Endothelial cell of umbilical vein (primary cell): ENCODE measurements at regions not wholly inside any gene's neighbourhood (a gene's known extent, or its start where the extent isn't known, plus 50 kb on each side); places are given as distances from the start of the nearest gene placed in this dataset.

ENCODE experiments used
- BruUV-seq: library from RNA; stranded (reverse); fragments of 400-500 nt; replicated peaks from 2 replicates; lab custom pipeline; 2021; lab: Mats Ljungman, UMichigan
- CTCF ChIA-PET: fragments of 300-600, 350-600 bp; sonication (Branson Sonifier 250); formaldehyde crosslinking; loops from one replicate; lab custom pipeline; 2021; ENCODE audit warnings: antibody characterized with exemption, inconsistent platforms; lab: Charles Lee
- POLR2A ChIA-PET: fragments of 300-600, 350-600 bp; sonication (Branson Sonifier 250); formaldehyde crosslinking; loops from one replicate; lab custom pipeline; 2021; ENCODE audit warnings: antibody characterized with exemption, inconsistent platforms; lab: Charles Lee
- DNase-seq: peaks from one replicate; pipeline ENCODE4 v3.0.0-alpha.2; 2011; ENCODE audit warnings: low read depth, low spot score
- FAIRE-seq: peaks from 2 replicates; lab custom pipeline; 2011; peaks lifted over from hg19 to GRCh38; lab: Jason Lieb, UNC
- H2AFZ ChIP-seq: 2 replicates; pipeline ENCODE4 v1.6.0; 2012; ENCODE audit warnings: low read depth, low read length, control low read depth, inconsistent platforms
- H3K27ac ChIP-seq: 2 replicates; pipeline ENCODE4 v1.5.1; 2011; ENCODE audit warnings: low read depth, mild to moderate bottlenecking, control low read depth, low read length, moderate library complexity; ENCODE audit not compliant: insufficient read depth
- H3K27me3 ChIP-seq, 2 experiments: 2 replicates each; pipeline versions ENCODE4 v1.6.0 to v1.6.1; 2011; ENCODE audit warnings: low read length in 2 of 2, mixed read lengths in 1 of 2; ENCODE audit not compliant: control insufficient read depth in 2 of 2, insufficient read depth in 2 of 2
- H3K36me3 ChIP-seq, 2 experiments: 2 replicates in 1 of 2; 3 replicates in 1 of 2; pipeline ENCODE4 v1.5.1; 2011; ENCODE audit warnings: low read length in 2 of 2, mild to moderate bottlenecking in 1 of 2, moderate library complexity in 1 of 2; ENCODE audit not compliant: control insufficient read depth in 2 of 2, insufficient read depth in 2 of 2; ENCODE audit errors: extremely low read depth in 1 of 2
- H3K4me1 ChIP-seq: 3 replicates; pipeline ENCODE4 v1.5.1; 2011; ENCODE audit warnings: mild to moderate bottlenecking, low read length; ENCODE audit not compliant: control insufficient read depth, insufficient read depth; ENCODE audit errors: extremely low read depth
- H3K4me2 ChIP-seq: 2 replicates; pipeline ENCODE4 v1.6.1; 2011; ENCODE audit warnings: low read length, control low read depth, mixed read lengths; ENCODE audit not compliant: insufficient read depth
- H3K4me3 ChIP-seq, 3 experiments: fragments of 200-600 bp in 1 of 3; sonication (generic), shearing (Covaris generic) in 1 of 3; replicated peaks in 1 of 3; 2 replicates each; pipeline ENCODE4 v1.5.1; 2011 to 2016; ENCODE audit warnings: control low read depth in 3 of 3, low read length in 3 of 3, mild to moderate bottlenecking in 2 of 3, inconsistent platforms in 1 of 3, low read depth in 1 of 3, moderate library complexity in 1 of 3; ENCODE audit not compliant: insufficient read depth in 1 of 3
- H3K79me2 ChIP-seq: 2 replicates; pipeline ENCODE4 v1.6.0; 2012; ENCODE audit warnings: low read length, inconsistent platforms; ENCODE audit not compliant: control insufficient read depth, insufficient read depth
- H3K9ac ChIP-seq: replicated peaks from 2 replicates; pipeline ENCODE3; 2011; ENCODE audit warnings: low read length, control low read depth; ENCODE audit not compliant: insufficient read depth; ENCODE audit errors: extremely low read depth
- H3K9me1 ChIP-seq: replicated peaks from 3 replicates; pipeline ENCODE4 v1.6.0; 2011; ENCODE audit warnings: mild to moderate bottlenecking, low read length; ENCODE audit not compliant: control insufficient read depth, insufficient read depth; ENCODE audit errors: extremely low read depth
- H3K9me3 ChIP-seq: replicated peaks from 2 replicates; pipeline ENCODE4 v1.5.1; 2012; ENCODE audit warnings: low read length, inconsistent platforms; ENCODE audit not compliant: control insufficient read depth, insufficient read depth
- H4K20me1 ChIP-seq: replicated peaks from 2 replicates; pipeline ENCODE3; 2011; ENCODE audit warnings: mild to moderate bottlenecking, low read length; ENCODE audit not compliant: control insufficient read depth, insufficient read depth; ENCODE audit errors: extremely low read depth
- CTCF ChIP-seq, 2 donors: IDR thresholded peaks; 1 replicate in 1 of 2; 2 replicates in 1 of 2; pipeline ENCODE4 v1.5.1; 2011; ENCODE audit warnings: low read length in 2 of 2, mild to moderate bottlenecking in 2 of 2, moderate library complexity in 2 of 2, control low read depth in 1 of 2, inconsistent platforms in 1 of 2, low read depth in 1 of 2; ENCODE audit not compliant: insufficient read depth in 1 of 2; ENCODE audit errors: extremely low read depth in 1 of 2
- EZH2 ChIP-seq: IDR thresholded peaks from 2 replicates; pipeline ENCODE4 v1.6.1; 2012; ENCODE audit warnings: borderline replicate concordance, low read depth, mild to moderate bottlenecking, moderate library complexity, low read length, inconsistent platforms; ENCODE audit not compliant: severe bottlenecking
- FOS ChIP-seq: IDR thresholded peaks from 2 replicates; pipeline ENCODE4 v1.6.1; 2011; ENCODE audit warnings: mild to moderate bottlenecking, low read length, moderate library complexity, borderline replicate concordance; ENCODE audit not compliant: insufficient read depth
- POLR2A ChIP-seq: IDR thresholded peaks from 2 replicates; pipeline ENCODE4 v1.6.1; 2012; ENCODE audit warnings: low read depth, mild to moderate bottlenecking, control low read depth, low read length
- POLR2AphosphoS5 ChIP-seq: IDR thresholded peaks from 2 replicates; pipeline ENCODE4 v1.6.1; 2012; ENCODE audit warnings: low read depth, mild to moderate bottlenecking, control low read depth, low read length, moderate library complexity; ENCODE audit not compliant: insufficient read depth
- dilution Hi-C: fragments of 300-500 bp; cut with MboI; formaldehyde crosslinking; loops from one replicate; pipeline ENCODE4 v1.15.0; 2019; ENCODE audit warnings: low sequenced_read_pairs; ENCODE audit not compliant: extremely low pct_ligation_motif_present
- intact Hi-C: fragments of 100-400 bp; cut with micrococcal nuclease; formaldehyde crosslinking; loops from one replicate; pipeline ENCODE4 v1.10.0; 2022
- TF ChIP-seq, protein P1 (sequence below): IDR thresholded peaks from 2 replicates; pipeline ENCODE4 v1.6.1; 2011; ENCODE audit not compliant: insufficient read depth, insufficient read length

GRCh38 chr2:23312996-23313606, 71.9 kb upstream of the KLHL29 start:
- FAIRE-seq (peak; percentile 72), DNase-seq (peak; percentile 55)
- Histone ChIP-seq H4K20me1 (no peaks in the 10 kb centered on the region), H3K9me1 (no peaks in the 10 kb centered on the region), H3K4me1 (no peaks in the 10 kb centered on the region), H3K4me3 (no peak overlapping the region), H3K79me2 (no peaks in the 10 kb centered on the region), H2AFZ (no peak overlapping the region), H3K9ac (no peak overlapping the region), H3K27ac (no peak overlapping the region), H3K4me2 (no peak overlapping the region), H3K9me3 (no peaks in the 10 kb centered on the region), H3K36me3 (no peaks in the 10 kb centered on the region), H3K27me3 (no peaks in the 10 kb centered on the region)
- dilution Hi-C loops, result no loop called here
- intact Hi-C loops, result loop anchor here (1.0 to 10.0 kb wide), 4 partner anchors 38 to 324 kb away; no protein-coding TSS in a partner anchor
- BruUV-seq, result no TSS peak
- TF ChIP-seq, protein P1, sequence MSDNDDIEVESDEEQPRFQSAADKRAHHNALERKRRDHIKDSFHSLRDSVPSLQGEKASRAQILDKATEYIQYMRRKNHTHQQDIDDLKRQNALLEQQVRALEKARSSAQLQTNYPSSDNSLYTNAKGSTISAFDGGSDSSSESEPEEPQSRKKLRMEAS, result no peak
- TF ChIP-seq POLR2AphosphoS5 (no peak), EZH2 (no peak), CTCF (IDR thresholded peaks at IDR 0.05; ENCODE audit: extremely low read depth in 1 of 2, insufficient read depth in 1 of 2, low read depth in 1 of 2, low read length in 2 of 2) (peak; percentile 87 to 92), FOS (no peak), POLR2A (no peak)
- CTCF ChIA-PET, result interaction anchor here (0.6 to 1.4 kb wide), 21 partner anchors 8 to 512 kb away, joined by 3 to 8 read pairs (median 3); no protein-coding TSS in a partner anchor
- POLR2A ChIA-PET, result no interaction called here
